HG02571 (cell line): ENCODE measurements at regions not wholly inside any gene's neighbourhood (a gene's known extent, or its start where the extent isn't known, plus 50 kb on each side); places are given as distances from the start of the nearest gene placed in this dataset.

Experiments used
- ATAC-seq: cut with Tn5 transposase; IDR thresholded peaks from one replicate; pipeline ENCODE4 v1.9.1; 2021; ENCODE audit warnings: mild to moderate bottlenecking, moderate library complexity; ENCODE audit not compliant: unreplicated experiment

GRCh38 chr18:78650926-78651325 is 328.7 kb upstream of the SALL3 start:
- ATAC-seq: no peak

GRCh38 chr18:78652001-78652545 is 327.5 kb upstream of the SALL3 start:
- no peak for ATAC-seq

GRCh38 chr18:78655921-78656320 is 323.7 kb upstream of the SALL3 start:
- ATAC-seq: no peak

DNA sequence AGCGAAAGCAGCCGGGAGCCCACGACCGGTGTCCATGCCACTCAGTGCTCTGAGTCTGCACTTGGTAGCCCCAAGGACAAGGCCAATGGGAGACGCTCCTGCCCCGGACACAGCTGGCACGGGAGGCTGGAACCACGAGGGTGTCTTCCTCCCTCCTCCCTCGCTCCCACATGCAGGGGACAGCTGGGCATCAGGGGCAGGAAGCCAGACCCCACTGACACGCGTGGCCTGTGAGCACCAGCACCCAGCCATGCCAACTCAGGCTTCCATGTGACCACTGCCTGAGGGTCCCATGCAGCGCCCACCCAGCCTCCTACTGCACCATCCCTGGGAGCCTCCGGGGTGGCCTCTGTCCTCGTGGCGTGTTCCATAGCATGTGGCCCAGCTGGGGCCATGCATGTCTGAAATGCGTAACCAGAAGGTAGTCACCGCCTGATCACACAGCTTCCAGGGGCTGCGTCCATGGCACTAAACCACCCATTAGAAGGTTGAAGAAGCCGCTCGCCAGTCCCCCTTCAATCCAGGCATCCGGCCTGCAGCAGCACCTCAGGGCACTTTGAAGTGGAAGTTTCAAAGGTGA is 323.2 kb upstream of the SALL3 start:
- no peak for ATAC-seq

DNA sequence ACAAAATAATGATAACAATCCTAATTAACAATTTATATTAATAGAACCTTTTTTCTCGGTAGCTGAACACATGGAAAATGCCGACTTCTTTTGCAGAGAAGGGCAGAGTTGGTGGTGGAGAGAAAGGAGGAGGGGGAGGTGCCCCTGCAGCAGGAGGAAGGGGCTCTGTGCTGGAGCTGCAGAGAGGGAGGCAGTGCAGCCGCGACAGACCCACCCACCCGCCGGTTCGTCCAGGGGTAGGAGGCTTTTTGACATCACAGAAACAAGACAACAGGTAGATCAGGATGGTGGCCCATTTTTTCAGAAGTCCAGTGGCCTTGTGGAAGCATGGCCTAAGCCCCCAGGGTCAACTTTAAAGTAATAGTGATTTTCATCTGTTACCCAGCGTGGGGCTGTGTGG is 321.1 kb upstream of the SALL3 start:
- ATAC-seq: no peak

- ATAC-seq: no peak
Observed at GRCh38 chr18:78659057-78659456, 320.6 kb upstream of the SALL3 start.

GRCh38 chr18:78659748-78660147 is 319.9 kb upstream of the SALL3 start:
- no peak for ATAC-seq

DNA sequence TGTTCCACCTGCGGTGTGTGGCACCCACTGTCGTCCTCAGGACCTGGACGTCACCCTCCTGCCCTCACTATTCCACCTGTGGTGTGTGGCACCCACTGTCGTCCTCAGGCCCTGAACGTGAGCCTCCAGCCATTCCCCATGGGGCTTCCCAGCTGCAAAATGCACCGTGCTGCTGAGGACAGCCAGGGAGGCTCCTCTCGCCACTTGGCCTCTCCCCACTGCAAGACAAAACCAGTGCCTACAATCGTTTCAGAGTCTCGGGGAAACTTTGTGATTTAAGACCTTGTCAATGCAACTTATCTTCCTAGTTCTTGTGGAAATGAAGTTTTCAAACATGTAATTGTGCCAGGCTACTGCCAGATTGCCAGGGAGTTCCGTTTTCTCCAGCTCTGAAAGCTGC is 319.3 kb upstream of the SALL3 start:
- ATAC-seq: no peak

DNA sequence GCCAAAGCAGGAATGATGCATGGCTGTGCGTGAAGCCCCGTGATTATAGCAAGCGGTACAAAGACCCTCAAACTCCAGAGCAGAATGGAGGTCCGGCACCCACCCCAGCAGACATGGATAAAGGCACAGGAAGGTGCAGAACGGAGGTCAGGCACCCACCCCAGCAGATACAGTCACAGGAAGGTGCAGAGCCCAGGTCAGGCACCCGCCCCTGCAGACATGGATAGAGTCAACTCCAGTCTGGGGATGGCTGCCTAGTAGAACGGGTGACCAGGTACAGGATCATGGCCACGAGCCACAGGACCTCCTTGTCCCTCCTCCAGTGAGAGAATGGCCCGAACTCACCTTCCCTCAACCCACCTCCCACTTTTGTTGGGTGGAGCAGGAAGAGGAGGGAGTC is 318.3 kb upstream of the SALL3 start:
- no peak for ATAC-seq

DNA sequence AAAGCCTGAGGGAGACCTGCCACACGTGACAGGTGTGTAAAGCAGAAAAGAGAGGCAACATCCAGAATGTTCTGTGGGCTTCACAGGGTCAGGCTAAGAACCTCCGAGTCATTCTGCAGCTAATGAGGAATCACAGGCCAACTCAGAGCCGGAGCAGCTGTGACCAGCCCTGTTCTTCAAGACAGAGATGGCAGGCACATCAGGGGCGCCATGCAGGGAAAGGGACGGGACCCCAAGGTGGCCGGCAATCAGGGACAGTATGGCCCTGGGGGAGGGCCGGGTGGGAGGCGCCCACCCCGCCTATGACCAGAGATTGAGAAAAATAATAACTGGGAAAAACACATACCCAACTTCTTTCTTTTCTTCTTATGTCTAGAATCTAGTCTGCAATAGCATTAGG is 316.7 kb upstream of the SALL3 start:
- ATAC-seq: no peak

DNA sequence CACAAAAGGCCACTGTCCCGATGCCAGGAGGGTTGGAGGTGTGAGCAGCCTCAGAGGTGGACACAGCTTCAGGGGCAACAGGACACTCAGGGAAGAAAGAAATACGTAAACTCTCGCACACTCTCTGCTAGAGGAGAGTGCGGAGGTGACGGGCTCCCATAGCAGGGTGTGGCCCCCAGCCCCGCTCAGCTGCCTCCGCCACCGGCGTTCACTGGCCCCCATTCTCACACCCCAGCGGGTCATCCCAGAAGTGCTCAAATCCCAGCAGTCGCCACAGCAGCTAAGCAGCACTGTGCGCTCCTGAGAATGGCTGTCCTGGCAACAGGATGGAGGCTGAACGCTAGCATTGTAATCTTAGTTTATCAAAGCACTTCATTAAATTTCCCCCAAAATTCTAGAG is 315.6 kb upstream of the SALL3 start:
- no peak for ATAC-seq

DNA sequence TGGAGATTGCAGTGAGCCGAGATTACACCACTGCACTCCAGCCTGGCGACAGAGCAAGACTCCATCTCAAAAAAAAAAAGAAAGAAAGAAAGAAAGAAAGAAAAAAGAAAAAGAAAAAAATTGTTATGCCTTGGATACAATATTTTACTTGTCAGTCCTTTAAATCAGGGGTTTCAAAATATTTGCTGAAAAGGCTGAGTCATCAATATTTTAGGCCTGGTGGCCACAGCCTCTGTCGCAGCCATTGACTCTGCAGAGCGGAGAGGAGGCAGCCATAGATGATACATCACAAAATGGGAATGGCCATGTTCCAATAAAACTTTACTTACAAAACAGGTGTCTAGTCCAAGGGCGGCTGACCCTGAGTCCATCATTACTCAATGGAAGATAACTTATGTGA is 314.8 kb upstream of the SALL3 start:
- ATAC-seq: no peak

- no peak for ATAC-seq
Observed at GRCh38 chr18:78665644-78666043, 314.0 kb upstream of the SALL3 start.

- ATAC-seq: no peak
Observed at GRCh38 chr18:78666666-78667335, 312.8 kb upstream of the SALL3 start.

- no peak for ATAC-seq
Observed at GRCh38 chr18:78670778-78671391, 308.7 kb upstream of the SALL3 start.

DNA sequence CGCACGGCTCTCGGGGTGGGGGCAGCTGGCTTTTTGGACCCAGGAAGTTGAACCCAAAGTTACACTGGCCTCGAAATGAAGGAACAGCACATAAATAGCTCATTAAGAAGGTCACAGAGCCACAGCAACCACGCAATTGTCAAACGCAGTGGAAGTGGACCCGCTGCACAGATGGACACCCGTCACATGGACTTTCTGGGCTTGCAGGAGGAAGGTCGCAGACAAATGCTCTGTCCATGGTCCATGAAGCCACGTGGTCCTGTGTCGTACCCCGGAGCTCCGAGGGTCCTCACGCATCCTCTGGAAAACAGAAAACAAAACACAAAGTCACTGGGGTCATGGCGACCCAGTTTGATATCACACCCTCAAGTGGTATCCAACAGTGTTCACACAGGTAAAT is 308.1 kb upstream of the SALL3 start:
- ATAC-seq: no peak

DNA sequence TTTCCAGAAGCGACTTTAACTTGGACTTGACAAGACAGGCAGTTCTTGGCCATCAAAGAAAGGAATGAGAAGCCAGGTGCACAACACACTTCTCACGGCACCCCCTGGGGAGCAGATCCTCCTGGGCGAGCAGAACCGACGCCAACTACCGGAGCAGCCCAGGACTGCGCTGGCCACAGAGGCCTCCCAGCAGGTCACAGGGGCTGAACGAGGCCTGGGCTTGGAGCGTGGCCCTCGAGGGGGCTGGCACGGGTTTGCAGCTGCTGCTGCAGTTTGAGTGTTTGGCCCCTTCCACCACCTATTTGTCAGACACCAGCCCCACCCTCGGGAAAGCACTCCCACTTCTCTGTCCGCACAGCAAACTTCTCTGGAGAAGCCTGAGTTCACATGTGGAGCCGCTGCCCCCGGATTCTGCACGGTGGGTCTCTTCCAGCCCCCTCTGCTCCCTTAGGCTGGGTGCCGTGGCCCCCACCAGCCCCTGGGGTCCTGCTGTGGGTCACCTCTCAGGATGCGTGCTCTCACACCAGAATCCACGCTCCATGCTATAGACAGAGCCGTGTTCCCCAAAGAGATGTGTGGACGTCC is 306.7 kb upstream of the SALL3 start:
- ATAC-seq: no peak

GRCh38 chr18:78673516-78674321 is 305.9 kb upstream of the SALL3 start:
- no peak for ATAC-seq

- no peak for ATAC-seq
Observed at GRCh38 chr18:78675231-78675630, 304.4 kb upstream of the SALL3 start.

- ATAC-seq: no peak
Observed at GRCh38 chr18:78676622-78677482, 302.8 kb upstream of the SALL3 start.
